GM21576 (cell line): ENCODE measurements at regions not wholly inside any gene's neighbourhood (a gene's known extent, or its start where the extent isn't known, plus 50 kb on each side); places are given as distances from the start of the nearest gene placed in this dataset.
A peak's percentile ranks its signal among the peaks of the same experiment; 100 is the strongest.
"Not testable (repeated sequence)": the region's sequence is repeated elsewhere in the genome, so short reads cannot be mapped to it uniquely, and the experiment has no call there.

ENCODE experiments used
- ATAC-seq: cut with Tn5 transposase; IDR thresholded peaks from one replicate; pipeline ENCODE4 v1.9.1; 2021; ENCODE audit warnings: mild to moderate bottlenecking, moderate library complexity; ENCODE audit not compliant: unreplicated experiment

DNA sequence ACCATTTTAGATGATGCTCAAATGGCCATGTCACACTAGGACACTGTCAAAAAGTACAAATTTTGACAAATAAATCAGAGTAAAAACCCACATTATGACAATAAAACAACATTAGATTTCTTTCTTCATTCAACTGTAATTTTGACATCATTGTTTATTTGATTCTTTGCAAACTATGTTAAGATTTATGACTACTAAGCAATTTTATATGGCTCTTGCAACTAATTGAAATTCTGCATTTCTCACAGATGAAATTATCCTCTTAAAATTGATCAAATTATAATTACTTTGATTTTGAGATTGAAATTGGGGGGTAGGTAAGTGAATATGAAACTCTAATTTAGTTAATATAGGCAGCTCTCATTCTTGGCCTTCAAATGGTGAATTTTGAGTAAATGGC, 59.8 kb downstream of the ATOH1 start:
- ATAC-seq = no peak

GRCh38 chr4:93888768-93889167, 60.2 kb downstream of the ATOH1 start:
- no peak for ATAC-seq

- no peak for ATAC-seq
Observed at GRCh38 chr4:93891244-93891643, 62.7 kb downstream of the ATOH1 start.

GRCh38 chr4:93894995-93895394, 66.4 kb downstream of the ATOH1 start:
- no peak for ATAC-seq

GRCh38 chr4:93896516-93896915, 68.0 kb downstream of the ATOH1 start:
- ATAC-seq = no peak

DNA sequence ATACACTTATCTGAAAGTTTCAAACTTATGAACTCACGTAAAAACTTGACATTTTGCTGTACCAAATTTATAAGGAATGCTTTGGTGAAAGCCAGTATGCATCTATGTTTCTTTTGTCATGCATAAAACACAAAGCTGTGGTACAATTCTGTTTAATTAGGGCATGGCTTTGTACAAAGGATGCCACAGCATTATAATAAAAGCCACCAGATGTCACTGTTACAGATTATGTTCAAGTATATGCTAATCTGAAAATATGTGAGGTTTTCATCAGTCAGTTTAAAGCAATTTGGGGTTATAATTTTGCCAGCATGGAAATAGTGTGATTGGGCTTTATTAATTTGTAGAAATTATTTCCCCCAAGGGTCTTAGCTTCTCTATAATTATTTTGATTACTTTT, 69.0 kb downstream of the ATOH1 start:
- peak; percentile 49 for ATAC-seq

GRCh38 chr4:93908778-93909177, 80.2 kb downstream of the ATOH1 start:
- ATAC-seq = no peak

DNA sequence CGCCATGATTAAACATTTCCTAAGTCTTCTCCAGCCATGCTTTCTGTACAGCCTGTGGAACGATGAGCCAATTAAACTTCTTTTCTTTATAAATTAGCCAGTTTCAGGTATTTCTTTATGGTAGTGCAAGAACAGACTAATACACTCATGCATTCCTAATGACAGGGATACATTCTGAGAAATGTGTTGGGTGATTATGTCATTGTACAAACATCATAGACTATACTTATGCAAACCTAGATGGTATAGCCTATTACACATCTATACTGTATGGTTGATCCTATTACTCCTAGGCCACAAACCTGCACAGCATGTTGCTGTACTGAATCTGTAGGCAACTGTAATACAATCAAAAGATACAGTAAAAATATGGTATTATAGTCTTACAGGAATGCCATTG, 83.1 kb downstream of the ATOH1 start:
- ATAC-seq = no peak

- no peak for ATAC-seq
Observed at GRCh38 chr4:93912146-93912545, 83.6 kb downstream of the ATOH1 start.

- ATAC-seq = no peak
Observed at GRCh38 chr4:93918856-93919255, 90.3 kb downstream of the ATOH1 start.

- ATAC-seq = not testable (repeated sequence)
Observed at GRCh38 chr4:93923570-93923969, 95.0 kb downstream of the ATOH1 start.

DNA sequence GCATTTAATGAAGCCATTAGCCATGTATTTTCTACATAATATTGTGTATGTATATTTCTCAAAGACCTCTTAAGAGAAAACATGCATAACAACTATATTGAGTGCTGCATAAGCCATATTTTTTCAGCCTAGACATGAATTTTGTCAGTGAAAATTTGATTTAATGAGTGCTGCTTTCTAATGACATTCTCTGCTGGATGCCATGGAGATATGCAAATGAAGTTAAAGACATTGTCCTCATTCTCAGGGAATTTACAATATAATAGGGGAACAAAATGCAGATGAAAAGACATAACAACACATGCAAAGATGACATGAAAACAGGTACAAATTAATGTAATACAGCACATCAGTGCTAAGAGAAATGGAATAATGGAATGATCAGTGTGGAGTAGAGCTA, 118.7 kb downstream of the ATOH1 start:
- no peak for ATAC-seq

DNA sequence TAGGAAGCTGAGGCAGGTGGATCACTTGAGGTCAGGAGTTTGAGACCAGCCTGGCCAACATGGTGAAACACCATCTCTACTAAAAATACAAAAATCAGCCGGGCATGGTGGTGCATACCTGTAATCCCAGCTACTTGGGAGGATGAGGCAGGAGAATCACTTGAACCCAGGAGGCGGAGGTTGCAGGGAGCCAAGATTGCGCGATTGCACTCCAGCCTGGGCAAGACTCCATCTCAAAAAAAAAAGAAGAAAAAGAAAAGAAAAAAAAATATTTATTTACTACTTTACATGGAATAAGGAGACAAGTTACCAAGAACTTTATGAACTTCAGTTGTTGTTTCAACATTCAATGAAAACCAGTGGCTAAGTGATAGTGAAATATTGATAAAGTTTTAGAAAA, 121.7 kb downstream of the ATOH1 start:
- not testable (repeated sequence) for ATAC-seq

DNA sequence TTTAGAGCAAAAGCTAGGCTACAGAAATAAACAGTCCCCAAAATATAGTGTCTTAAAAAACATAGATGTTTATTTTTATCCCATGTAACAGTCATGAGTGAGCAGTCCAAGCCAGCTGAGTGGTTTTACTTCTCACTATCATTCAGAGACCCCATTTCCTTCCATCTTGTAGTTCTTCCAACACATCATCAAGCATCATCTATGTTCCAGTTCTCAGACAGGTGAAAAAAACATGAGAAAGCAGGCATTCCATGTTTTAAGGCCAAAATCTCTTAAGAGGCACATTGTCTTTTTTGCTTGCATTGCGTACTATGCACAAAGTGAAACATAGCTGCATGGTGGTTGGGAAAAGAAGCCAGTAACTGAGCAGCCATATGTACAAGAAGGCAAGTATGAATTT, 128.6 kb downstream of the ATOH1 start:
- ATAC-seq = no peak

- ATAC-seq = no peak
Observed at GRCh38 chr4:93960450-93960849, 131.9 kb downstream of the ATOH1 start.

DNA sequence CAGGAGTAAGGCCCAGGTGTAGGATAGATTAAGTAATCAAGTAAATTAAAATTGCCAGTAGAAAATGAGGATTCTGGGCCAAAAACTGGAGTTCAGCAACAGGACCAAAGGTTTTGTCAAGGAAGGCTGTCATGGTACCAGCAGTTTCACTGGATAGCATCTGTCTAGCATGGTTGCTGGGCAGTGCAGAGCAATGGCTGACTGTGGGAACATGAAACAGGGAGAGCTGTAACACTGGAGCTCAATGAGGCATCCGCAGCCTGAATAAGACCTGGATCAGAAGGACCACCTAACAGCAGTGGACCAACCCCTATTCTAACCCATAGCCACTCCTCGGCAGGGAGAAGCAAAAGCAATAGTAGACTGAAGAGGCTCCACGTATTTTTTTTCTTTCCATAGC, 132.4 kb downstream of the ATOH1 start:
- ATAC-seq = no peak

DNA sequence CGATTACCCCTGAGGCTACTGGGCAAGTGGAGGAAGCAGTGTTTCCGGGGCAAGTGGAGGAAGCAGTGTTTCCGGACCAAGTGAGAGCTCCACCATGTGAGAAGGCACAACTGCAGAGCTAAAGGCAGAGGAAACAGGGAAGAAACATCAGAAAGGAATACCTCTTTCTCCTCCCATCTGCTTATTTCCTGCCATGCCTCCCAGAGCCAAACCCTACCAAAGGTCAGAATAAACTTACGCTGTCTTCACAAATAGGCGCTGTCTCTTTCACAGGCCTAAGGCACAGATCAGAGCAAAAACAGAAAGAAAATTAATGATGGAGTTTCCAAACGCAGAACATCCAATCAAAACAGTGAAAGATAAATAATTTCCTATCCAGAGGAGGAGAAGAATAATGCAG, 153.0 kb downstream of the ATOH1 start:
- no peak for ATAC-seq

DNA sequence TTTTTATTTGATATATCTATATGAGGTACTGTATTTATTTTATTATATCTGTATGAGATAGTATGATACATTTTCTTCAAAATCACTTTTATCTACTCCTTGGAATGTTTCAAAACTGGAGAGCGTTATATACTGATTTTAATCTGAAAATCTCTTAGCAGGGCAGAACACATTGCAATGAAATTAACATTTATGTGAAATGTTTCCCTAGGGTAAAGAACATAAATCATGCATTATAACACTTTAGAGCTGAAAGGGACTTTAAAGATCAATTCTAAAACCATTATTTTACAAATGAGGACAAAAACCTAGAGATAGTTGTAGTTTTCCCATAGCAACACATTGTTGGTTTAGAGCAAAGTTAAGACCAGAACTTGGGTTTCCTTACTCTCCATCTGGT, 153.7 kb downstream of the ATOH1 start:
- ATAC-seq = no peak

GRCh38 chr4:93983140-93983539, 154.6 kb downstream of the ATOH1 start:
- ATAC-seq = peak; percentile 91

DNA sequence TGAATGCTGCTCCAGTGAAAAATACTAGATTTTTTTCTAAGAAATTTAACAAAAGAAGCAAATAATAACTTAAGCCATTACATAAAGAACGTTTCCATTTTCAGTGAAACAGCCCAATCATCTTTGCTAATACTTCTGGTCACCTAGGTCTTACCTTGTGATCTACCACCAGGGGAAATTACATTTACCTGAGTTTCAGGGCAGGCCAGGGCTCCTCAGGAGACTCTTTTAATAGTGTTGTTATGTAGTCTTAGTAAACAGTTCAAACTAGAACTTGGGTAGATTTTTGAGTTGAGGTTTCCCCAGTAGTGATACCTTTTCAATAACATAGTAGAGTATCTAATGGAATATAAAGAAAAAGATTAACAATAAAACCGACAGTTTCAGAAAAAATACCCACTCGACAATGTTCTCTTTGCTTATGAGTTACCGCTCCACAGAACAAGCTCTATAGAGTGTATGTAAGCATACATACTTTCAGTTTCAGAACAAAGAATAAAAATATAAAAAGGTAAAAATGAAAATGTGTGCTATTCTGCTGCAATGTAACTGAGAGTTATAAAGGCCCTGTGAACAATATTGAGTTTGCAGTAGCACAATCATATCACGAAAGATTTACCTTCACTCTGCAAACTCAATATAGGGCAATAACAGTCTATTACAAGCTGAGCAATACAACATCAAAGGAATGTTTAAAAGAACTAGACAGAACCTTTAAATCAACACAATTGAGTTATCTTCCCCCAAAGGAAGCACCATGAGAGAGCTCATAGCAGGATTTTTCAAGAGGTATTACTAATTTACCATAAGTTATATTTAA, 165.8 kb downstream of the ATOH1 start:
- no peak for ATAC-seq

GRCh38 chr4:93996895-93997294, 168.3 kb downstream of the ATOH1 start:
- ATAC-seq = no peak

- no peak for ATAC-seq
Observed at GRCh38 chr4:94000559-94000958, 172.0 kb downstream of the ATOH1 start.

- ATAC-seq = no peak
Observed at GRCh38 chr4:94006932-94007331, 178.4 kb downstream of the ATOH1 start.
